ES-I3 (cell line): ENCODE measurements at regions not wholly inside any gene's neighbourhood (a gene's known extent, or its start where the extent isn't known, plus 50 kb on each side); places are given as distances from the start of the nearest gene placed in this dataset.

Experiments
- H3K36me3 ChIP-seq: 2 replicates; pipeline ENCODE4 v1.6.1; 2013; ENCODE audit warnings: mild to moderate bottlenecking, low read length, control low read depth, moderate library complexity; ENCODE audit not compliant: insufficient read depth
- H3K4me1 ChIP-seq: 2 replicates; pipeline ENCODE4 v1.6.1; 2013; ENCODE audit warnings: mild to moderate bottlenecking, control low read depth, low read length; ENCODE audit not compliant: insufficient read depth
- H3K9ac ChIP-seq: 2 replicates; pipeline ENCODE4 v1.6.1; 2013; ENCODE audit warnings: low read depth, mild to moderate bottlenecking, low read length, moderate library complexity
- H3K9me3 ChIP-seq: 2 replicates; pipeline ENCODE4 v1.6.1; 2013; ENCODE audit warnings: mild to moderate bottlenecking, low read length, moderate library complexity; ENCODE audit not compliant: control insufficient read depth, insufficient read depth

- no peaks in the 10 kb centered on the region for H3K36me3 ChIP-seq
- H3K9ac ChIP-seq = no peak overlapping the region
- no peaks in the 10 kb centered on the region for H3K9me3 ChIP-seq
- peaks cover 10% of the 10 kb centered on the region for H3K4me1 ChIP-seq
These were observed 144.7 kb downstream of the MYCN start for GRCh38 chr2:16085073-16085472.

GRCh38 chr2:16084274-16084673 is 143.9 kb downstream of the MYCN start:
- Histone ChIP-seq H3K36me3 (no peaks in the 10 kb centered on the region), H3K9me3 (no peaks in the 10 kb centered on the region), H3K4me1 (peaks cover 17% of the 10 kb centered on the region), H3K9ac (no peak overlapping the region)

GRCh38 chr2:16082276-16082675 is 141.9 kb downstream of the MYCN start:
- H3K4me1 ChIP-seq = peaks cover 18% of the 10 kb centered on the region
- H3K9ac ChIP-seq = no peak overlapping the region
- H3K36me3 ChIP-seq = no peaks in the 10 kb centered on the region
- H3K9me3 ChIP-seq = no peaks in the 10 kb centered on the region

- Histone ChIP-seq H3K9me3 (no peaks in the 10 kb centered on the region), H3K36me3 (no peaks in the 10 kb centered on the region), H3K4me1 (peaks cover 18% of the 10 kb centered on the region), H3K9ac (no peak overlapping the region)
These were observed 141.2 kb downstream of the MYCN start for GRCh38 chr2:16081316-16082200.

GRCh38 chr2:16080516-16080915 is 140.2 kb downstream of the MYCN start:
- peaks cover 18% of the 10 kb centered on the region for H3K4me1 ChIP-seq
- no peaks in the 10 kb centered on the region for H3K36me3 ChIP-seq
- H3K9ac ChIP-seq = no peak overlapping the region
- H3K9me3 ChIP-seq = no peaks in the 10 kb centered on the region

GRCh38 chr2:16080071-16080470 is 139.7 kb downstream of the MYCN start:
- no peaks in the 10 kb centered on the region for H3K9me3 ChIP-seq
- peaks cover 18% of the 10 kb centered on the region for H3K4me1 ChIP-seq
- H3K36me3 ChIP-seq = no peaks in the 10 kb centered on the region
- no peak overlapping the region for H3K9ac ChIP-seq

- peaks cover 18% of the 10 kb centered on the region for H3K4me1 ChIP-seq
- H3K9me3 ChIP-seq = no peaks in the 10 kb centered on the region
- no peak overlapping the region for H3K9ac ChIP-seq
- H3K36me3 ChIP-seq = no peaks in the 10 kb centered on the region
These were observed 139.3 kb downstream of the MYCN start for GRCh38 chr2:16079637-16080036.

- H3K4me1 ChIP-seq = 0 out of 2 replicates have a peak, but pooled peaks cover 8% of the 10 kb centered on the region
- no peaks in the 10 kb centered on the region for H3K36me3 ChIP-seq
- H3K9me3 ChIP-seq = no peaks in the 10 kb centered on the region
- no peak overlapping the region for H3K9ac ChIP-seq
These were observed 137.3 kb downstream of the MYCN start for GRCh38 chr2:16077601-16078000.

GRCh38 chr2:16076911-16077310 is 136.6 kb downstream of the MYCN start:
- Histone ChIP-seq H3K9ac (no peak overlapping the region), H3K36me3 (no peaks in the 10 kb centered on the region), H3K9me3 (no peaks in the 10 kb centered on the region), H3K4me1 (0 out of 2 replicates have a peak, but pooled peaks cover 8% of the 10 kb centered on the region)

- no peaks in the 10 kb centered on the region for H3K9me3 ChIP-seq
- H3K9ac ChIP-seq = no peak overlapping the region
- H3K4me1 ChIP-seq = peaks cover 14% of the 10 kb centered on the region; the same call in 1 of the 2 replicates
- H3K36me3 ChIP-seq = no peaks in the 10 kb centered on the region
These were observed 135.0 kb downstream of the MYCN start for GRCh38 chr2:16075045-16076012.

- no peaks in the 10 kb centered on the region for H3K9me3 ChIP-seq
- no peak overlapping the region for H3K9ac ChIP-seq
- peaks cover 10% of the 10 kb centered on the region; the same call in 1 of the 2 replicates for H3K4me1 ChIP-seq
- no peaks in the 10 kb centered on the region for H3K36me3 ChIP-seq
These were observed 133.6 kb downstream of the MYCN start for GRCh38 chr2:16073921-16074425.

- H3K4me1 ChIP-seq = peaks cover 10% of the 10 kb centered on the region; the same call in 1 of the 2 replicates
- no peaks in the 10 kb centered on the region for H3K36me3 ChIP-seq
- H3K9ac ChIP-seq = no peak overlapping the region
- no peaks in the 10 kb centered on the region for H3K9me3 ChIP-seq
These were observed 133.1 kb downstream of the MYCN start for GRCh38 chr2:16073471-16073870.

- Histone ChIP-seq H3K4me1 (peaks cover 10% of the 10 kb centered on the region; the same call in 1 of the 2 replicates), H3K9me3 (no peaks in the 10 kb centered on the region), H3K9ac (no peak overlapping the region), H3K36me3 (no peaks in the 10 kb centered on the region)
These were observed 132.4 kb downstream of the MYCN start for GRCh38 chr2:16072638-16073290.
